ENCODE measurements at regions not wholly inside any gene's neighbourhood (a gene's known extent, or its start where the extent isn't known, plus 50 kb on each side); places are given as distances from the start of the nearest gene placed in this dataset.

- no peak for TF ChIP-seq POLR2AphosphoS5 (IDR thresholded peaks at IDR 0.05; ENCODE audit: low read depth, low read length)
- TF ChIP-seq POLR2A (IDR thresholded peaks at IDR 0.05; ENCODE audit: low read depth, low read length): no peak
- no peak for TF ChIP-seq TAF1 (IDR thresholded peaks at IDR 0.05; ENCODE audit: borderline replicate concordance, low read depth, low read length)
Measured at GRCh38 chr5:6889030-6889429, 175.8 kb downstream of the TENT4A start.

Measured in GM12892 (cell line).